ENCODE measurements at regions not wholly inside any gene's neighbourhood (a gene's known extent, or its start where the extent isn't known, plus 50 kb on each side); places are given as distances from the start of the nearest gene placed in this dataset.

DNA sequence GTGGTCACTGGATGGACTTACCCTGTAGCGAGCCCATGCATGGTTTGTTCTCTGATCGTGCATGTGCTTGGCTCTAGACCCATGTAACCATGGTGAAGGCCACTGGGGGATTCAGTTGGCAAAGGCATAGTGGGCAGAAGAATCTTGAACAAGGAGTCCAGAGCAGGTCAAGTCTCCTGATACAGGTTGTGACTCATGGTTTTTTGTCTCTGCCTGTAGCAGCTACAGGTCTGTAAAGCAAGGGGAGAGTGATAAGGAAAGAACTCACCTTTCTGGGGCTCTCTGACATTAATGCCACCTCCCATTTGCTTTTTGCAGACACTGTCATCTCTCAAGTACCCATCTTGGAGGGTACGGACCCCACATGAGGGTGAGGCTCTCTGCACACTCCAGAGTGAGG, 153.4 kb upstream of the CAMK1G start:
- POLR2A ChIA-PET (ENCODE audit: unreplicated experiment): interaction anchor here (3.4 kb wide), 1 partner anchor 31 kb away, joined by 77 read pairs; no protein-coding TSS in a partner anchor
- H3K9me3 ChIP-seq (ENCODE audit: insufficient read depth, low read depth): no peaks in the 10 kb centered on the region
- DNase-seq: peak in 1 of 2 experiments; percentile 53
- intact Hi-C loops (cut with micrococcal nuclease; ENCODE audit: unreplicated experiment): loop anchor here (5.0 to 10.0 kb wide), 2 partner anchors 163 to 1605 kb away; no protein-coding TSS in a partner anchor
- no peak for TF ChIP-seq EZH2 (IDR thresholded peaks at IDR 0.05; ENCODE audit: low read depth)
- TF ChIP-seq, protein P1, sequence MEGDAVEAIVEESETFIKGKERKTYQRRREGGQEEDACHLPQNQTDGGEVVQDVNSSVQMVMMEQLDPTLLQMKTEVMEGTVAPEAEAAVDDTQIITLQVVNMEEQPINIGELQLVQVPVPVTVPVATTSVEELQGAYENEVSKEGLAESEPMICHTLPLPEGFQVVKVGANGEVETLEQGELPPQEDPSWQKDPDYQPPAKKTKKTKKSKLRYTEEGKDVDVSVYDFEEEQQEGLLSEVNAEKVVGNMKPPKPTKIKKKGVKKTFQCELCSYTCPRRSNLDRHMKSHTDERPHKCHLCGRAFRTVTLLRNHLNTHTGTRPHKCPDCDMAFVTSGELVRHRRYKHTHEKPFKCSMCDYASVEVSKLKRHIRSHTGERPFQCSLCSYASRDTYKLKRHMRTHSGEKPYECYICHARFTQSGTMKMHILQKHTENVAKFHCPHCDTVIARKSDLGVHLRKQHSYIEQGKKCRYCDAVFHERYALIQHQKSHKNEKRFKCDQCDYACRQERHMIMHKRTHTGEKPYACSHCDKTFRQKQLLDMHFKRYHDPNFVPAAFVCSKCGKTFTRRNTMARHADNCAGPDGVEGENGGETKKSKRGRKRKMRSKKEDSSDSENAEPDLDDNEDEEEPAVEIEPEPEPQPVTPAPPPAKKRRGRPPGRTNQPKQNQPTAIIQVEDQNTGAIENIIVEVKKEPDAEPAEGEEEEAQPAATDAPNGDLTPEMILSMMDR (conservative IDR thresholded peaks at IDR 0.05): no peak
- H3K36me3 ChIP-seq (ENCODE audit: low read depth): peaks cover 33% of the 10 kb centered on the region
- peak overlapping the region; percentile 98 for H3K27ac ChIP-seq
- H3K4me2 ChIP-seq: peak overlapping the region; percentile 99
- peaks cover 72% of the 10 kb centered on the region for H3F3A ChIP-seq (ENCODE audit: insufficient read depth, low read depth)
- BruUV-seq (replicated peaks): no TSS peak
- no peaks in the 10 kb centered on the region for H3K27me3 ChIP-seq (ENCODE audit: insufficient read depth, low read depth)
- no peak overlapping the region for H2AFZ ChIP-seq
- peaks cover 51% of the 10 kb centered on the region for H3K4me1 ChIP-seq (replicated peaks; ENCODE audit: insufficient read depth)
- no peaks in the 10 kb centered on the region for H3K9me2 ChIP-seq (ENCODE audit: insufficient read depth)
- H3K4me3 ChIP-seq: peak overlapping the region; percentile 100
- CTCF ChIA-PET: no interaction called here
- no peaks in the 10 kb centered on the region for H4K20me1 ChIP-seq (ENCODE audit: insufficient read depth)
- H3K79me2 ChIP-seq (ENCODE audit: low read depth): peaks cover 44% of the 10 kb centered on the region

DNA sequence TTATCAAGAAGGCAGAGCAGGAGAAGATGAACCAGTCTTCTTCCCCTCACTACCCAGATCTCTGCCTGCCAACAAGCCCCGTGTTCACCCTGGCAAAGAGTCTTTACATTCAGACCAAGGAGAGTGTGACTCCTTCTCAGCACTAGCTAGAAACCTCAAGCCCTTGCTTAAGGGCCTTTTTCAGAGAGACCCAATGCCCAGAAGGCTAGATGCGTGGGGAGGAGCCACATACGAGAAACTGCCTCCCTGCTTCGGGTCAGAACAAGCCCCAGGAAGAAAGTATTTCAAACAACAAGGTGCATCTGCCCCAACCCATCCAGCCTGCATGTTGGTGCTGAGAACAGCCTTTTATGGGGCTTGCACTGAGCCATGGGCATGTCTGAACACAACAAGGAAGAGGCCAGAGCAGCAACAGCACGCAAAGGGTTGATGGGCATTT, 152.7 kb upstream of the CAMK1G start:
- intact Hi-C loops (cut with micrococcal nuclease; ENCODE audit: unreplicated experiment): loop anchor here (5.0 to 10.0 kb wide), 2 partner anchors 164 to 1606 kb away; no protein-coding TSS in a partner anchor
- Histone ChIP-seq H3K9me3 (ENCODE audit: insufficient read depth, low read depth) (no peaks in the 10 kb centered on the region), H3F3A (ENCODE audit: insufficient read depth, low read depth) (peaks cover 72% of the 10 kb centered on the region), H3K36me3 (ENCODE audit: low read depth) (peaks cover 33% of the 10 kb centered on the region), H2AFZ (no peak overlapping the region), H3K9me2 (ENCODE audit: insufficient read depth) (no peaks in the 10 kb centered on the region), H3K4me3 (peak overlapping the region; percentile 100), H4K20me1 (ENCODE audit: insufficient read depth) (no peaks in the 10 kb centered on the region), H3K27me3 (ENCODE audit: insufficient read depth, low read depth) (no peaks in the 10 kb centered on the region), H3K4me1 (replicated peaks; ENCODE audit: insufficient read depth) (peaks cover 59% of the 10 kb centered on the region), H3K4me2 (peak overlapping the region; percentile 99), H3K79me2 (ENCODE audit: low read depth) (peaks cover 44% of the 10 kb centered on the region), H3K27ac (peak overlapping the region; percentile 98)
- TF ChIP-seq, protein P1 (conservative IDR thresholded peaks at IDR 0.05): no peak
- no peak for TF ChIP-seq EZH2 (IDR thresholded peaks at IDR 0.05; ENCODE audit: low read depth)
- ChIA-PET POLR2A (ENCODE audit: unreplicated experiment) (interaction anchor here (0.6 to 1.2 kb wide), 3 partner anchors 15 to 950 kb away, joined by 3 to 9 read pairs (median 4); no protein-coding TSS in a partner anchor), CTCF (no interaction called here)
- no TSS peak for BruUV-seq (replicated peaks)
- no peak for DNase-seq

DNA sequence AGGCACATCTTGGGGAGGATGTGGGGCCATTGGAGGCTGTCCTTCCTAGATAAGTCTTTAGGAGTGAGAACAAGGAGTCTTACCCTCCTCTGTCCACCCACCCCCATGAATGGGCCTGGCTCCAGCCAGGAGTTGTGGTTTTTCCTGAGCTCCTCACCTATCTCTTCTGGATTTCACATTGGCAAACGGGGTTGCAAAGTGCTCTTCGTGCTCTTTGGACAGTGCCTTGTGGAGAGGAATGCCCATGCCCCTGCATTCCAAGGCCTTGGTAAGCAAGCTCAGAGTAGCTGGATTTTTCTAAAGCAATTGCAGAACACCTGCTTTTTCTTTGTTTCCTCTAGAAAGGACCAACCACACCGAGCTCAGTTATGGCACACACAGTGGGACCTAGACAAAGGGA, 152.1 kb upstream of the CAMK1G start:
- H3K4me3 ChIP-seq: peak overlapping the region; percentile 100
- peaks cover 72% of the 10 kb centered on the region for H3F3A ChIP-seq (ENCODE audit: insufficient read depth, low read depth)
- no TSS peak for BruUV-seq (replicated peaks)
- H3K27me3 ChIP-seq (ENCODE audit: insufficient read depth, low read depth): no peaks in the 10 kb centered on the region
- H3K9me2 ChIP-seq (ENCODE audit: insufficient read depth): no peaks in the 10 kb centered on the region
- no peaks in the 10 kb centered on the region for H4K20me1 ChIP-seq (ENCODE audit: insufficient read depth)
- H2AFZ ChIP-seq: no peak overlapping the region
- intact Hi-C loops (cut with micrococcal nuclease; ENCODE audit: unreplicated experiment): loop anchor here (5.0 to 10.0 kb wide), 2 partner anchors 164 to 1607 kb away; no protein-coding TSS in a partner anchor
- TF ChIP-seq, protein P1 (conservative IDR thresholded peaks at IDR 0.05): no peak
- TF ChIP-seq EZH2 (IDR thresholded peaks at IDR 0.05; ENCODE audit: low read depth): no peak
- H3K4me2 ChIP-seq: peak overlapping the region; percentile 99
- no peak for DNase-seq
- H3K27ac ChIP-seq: peak overlapping the region; percentile 98
- peaks cover 33% of the 10 kb centered on the region for H3K36me3 ChIP-seq (ENCODE audit: low read depth)
- peaks cover 62% of the 10 kb centered on the region for H3K4me1 ChIP-seq (replicated peaks; ENCODE audit: insufficient read depth)
- H3K79me2 ChIP-seq (ENCODE audit: low read depth): peaks cover 44% of the 10 kb centered on the region
- POLR2A ChIA-PET (ENCODE audit: unreplicated experiment): interaction anchor here (0.5 to 1.2 kb wide), 6 partner anchors 15 to 951 kb away, joined by 3 to 9 read pairs (median 6); no protein-coding TSS in a partner anchor
- H3K9me3 ChIP-seq (ENCODE audit: insufficient read depth, low read depth): no peaks in the 10 kb centered on the region
- CTCF ChIA-PET: interaction anchor here (0.6 to 0.7 kb wide), 2 partner anchors 25 to 183 kb away, joined by 3 to 4 read pairs; no protein-coding TSS in a partner anchor

Data from PC-9 (cell line).